Muscle of arm (tissue), 1 donor: ENCODE measurements at regions not wholly inside any gene's neighbourhood (a gene's known extent, or its start where the extent isn't known, plus 50 kb on each side); places are given as distances from the start of the nearest gene placed in this dataset.
A peak's percentile ranks its signal among the peaks of the same experiment; 100 is the strongest.
"Not testable (repeated sequence)": the region's sequence is repeated elsewhere in the genome, so short reads cannot be mapped to it uniquely, and the experiment has no call there.

Source experiments
- DNase-seq: peaks from one replicate; pipeline ENCODE4 v3.0.0-alpha.2; 2013

DNA sequence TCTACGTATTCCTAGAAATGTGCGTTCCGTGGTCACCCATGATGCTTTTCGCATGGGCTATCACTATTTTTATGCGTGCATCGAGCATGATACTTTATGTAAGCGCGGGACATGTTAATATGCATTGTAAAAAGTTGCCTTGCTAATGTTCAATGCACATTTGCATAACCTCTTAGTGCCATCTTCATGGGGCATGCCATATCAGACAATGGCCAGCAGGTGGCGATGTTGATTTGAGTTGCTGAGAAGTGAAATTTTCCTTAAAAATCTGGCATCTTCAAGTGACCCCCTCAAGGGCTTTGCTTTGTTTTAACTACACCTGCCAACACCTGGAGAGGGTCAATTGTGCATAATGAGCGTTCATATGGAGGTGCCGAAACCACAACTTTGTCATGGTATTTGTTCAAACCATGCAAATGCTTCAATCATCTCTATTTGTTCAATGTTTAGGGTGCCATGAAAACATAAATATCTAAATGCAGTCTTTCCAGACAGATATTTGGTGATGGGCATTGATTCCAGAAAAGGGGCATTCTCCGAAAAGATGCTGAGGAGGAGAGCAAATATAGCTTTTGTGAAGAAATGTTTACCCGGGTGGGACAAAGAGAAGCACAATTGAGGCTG lies 833.9 kb upstream of the PRKX start:
- DNase-seq = peak; percentile 52

DNA sequence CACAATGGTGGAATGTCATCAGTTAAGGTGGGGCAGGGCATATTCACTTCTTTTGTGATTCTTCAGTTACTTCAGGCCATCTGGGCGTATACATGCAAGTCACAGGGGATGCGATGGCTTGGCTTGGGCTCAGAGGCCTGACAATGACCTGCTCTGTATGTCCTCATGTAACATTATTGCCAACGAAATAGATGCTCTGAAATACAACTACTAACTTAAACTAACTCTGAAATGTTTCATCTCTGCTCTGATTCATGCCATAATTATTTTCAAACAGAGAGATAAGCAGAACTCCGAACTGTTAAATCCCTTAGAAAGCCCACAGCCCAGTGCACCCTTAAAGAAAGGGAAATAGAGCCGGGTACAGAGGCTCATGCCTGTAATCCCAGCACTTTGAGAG lies 832.7 kb upstream of the PRKX start:
- not testable (repeated sequence) for DNase-seq

DNA sequence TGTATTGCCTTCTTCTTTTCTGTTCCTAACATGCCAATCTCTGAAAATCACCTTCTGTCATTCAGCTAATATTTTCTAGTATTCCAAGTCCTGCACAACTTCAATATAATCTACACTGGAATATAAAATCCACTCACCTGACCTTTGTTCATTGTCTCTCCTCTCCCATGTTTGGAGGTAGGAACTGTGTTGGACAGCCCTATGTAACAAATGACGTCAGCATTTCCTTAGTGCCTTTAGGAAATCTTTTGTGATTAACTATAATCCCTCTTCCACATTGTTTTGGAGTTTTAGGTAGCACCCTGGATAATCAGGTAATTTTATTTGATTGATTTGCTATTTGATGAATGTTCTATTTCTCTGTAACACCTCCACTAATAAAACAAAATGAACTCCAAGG lies 814.8 kb upstream of the PRKX start:
- no peak for DNase-seq

DNA sequence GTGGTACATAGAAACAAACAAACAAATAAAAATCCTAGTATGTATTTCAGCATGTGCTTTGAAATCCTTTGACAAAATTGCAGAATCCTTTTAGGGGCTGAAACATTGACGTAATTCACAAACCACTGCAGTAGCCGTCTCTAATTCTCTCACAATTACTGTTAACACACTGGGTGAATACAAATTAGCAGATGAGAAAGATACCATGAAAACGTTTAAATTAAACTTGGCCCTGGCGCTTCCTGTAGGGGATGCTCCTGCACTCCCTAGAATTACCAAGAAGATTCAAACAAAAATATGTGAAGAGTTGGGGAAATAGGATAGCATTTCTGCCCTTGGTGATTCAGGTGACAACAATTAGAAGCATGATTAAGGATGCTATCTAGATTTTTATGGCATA lies 772.5 kb upstream of the PRKX start:
- DNase-seq = no peak

DNA sequence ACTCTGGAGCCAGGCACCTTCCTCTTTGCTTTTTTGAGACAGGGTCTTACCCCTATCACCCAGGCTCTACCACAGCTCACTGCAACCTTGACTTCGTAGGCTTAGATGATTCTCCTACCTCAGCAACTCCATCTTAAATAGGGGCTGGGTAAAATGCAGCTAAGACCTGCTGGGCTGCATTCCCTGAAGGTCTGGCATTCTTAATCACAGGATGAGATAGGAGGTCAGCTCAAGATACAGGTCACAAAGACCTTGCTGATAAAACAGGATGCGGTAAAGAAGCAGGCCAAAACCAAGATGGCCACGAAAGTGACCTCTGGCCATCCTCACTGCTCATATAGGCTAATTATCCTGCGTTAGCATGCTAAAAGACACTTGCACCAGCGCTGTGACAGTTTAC lies 770.8 kb upstream of the PRKX start:
- DNase-seq = no peak

DNA sequence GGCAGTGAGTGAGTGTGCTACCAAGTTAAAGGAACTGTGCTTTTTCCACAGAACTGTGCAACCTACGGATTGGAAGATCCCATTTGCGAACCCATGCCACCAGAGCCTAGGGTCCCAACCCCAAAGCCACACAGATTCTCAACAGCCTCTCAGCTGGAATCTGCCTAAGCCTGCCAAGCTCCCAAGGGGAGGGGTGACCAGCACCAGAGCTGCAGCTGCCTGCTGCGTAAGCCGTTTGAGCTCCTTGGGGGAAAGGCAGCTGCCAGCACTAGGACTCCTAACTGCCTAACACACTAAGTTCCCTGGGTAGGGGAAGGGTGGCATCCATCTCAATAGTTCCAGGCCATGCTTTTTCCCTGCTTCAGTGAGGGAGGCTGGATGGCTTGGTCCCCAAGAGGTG lies 738.1 kb upstream of the PRKX start:
- no peak for DNase-seq

DNA sequence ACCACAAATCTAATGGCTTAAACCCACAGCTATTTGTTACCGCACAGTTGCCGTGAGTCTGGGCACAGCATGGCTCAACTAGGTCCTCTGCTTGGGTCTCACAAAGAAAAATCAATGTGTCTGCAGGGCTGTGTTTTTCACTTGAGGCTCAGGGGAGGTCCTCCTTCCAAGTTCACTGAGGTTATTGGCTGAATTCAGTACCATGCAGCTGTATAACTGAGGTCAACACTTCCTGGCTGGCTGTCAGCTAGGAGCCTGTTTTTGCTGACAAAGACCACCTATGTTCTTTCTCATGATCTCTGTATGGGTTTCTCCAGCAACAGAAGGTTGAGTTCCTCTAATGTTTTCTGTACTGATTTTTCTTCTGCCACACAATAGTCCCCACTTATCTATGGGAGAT lies 736.7 kb upstream of the PRKX start:
- no peak for DNase-seq

DNA sequence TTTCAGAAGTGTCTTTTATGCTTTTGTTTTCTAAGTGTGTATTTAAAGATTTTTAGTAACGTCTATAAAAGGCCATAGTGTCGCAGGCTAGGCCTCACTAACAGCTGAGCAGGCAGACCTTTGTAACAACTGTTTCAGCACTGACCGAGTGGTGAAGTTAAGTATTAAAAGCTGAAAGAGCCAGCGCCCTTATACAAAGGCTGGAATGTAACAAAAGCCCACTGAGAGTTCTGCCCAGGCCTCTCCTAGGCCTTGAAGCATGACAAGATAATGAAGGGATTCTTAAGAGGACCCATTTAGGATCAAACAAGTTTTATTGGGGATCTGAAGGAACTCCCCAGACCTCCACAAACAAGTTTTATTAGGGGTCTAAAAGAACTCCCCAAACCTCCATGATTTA lies 722.5 kb upstream of the PRKX start:
- no peak for DNase-seq

DNA sequence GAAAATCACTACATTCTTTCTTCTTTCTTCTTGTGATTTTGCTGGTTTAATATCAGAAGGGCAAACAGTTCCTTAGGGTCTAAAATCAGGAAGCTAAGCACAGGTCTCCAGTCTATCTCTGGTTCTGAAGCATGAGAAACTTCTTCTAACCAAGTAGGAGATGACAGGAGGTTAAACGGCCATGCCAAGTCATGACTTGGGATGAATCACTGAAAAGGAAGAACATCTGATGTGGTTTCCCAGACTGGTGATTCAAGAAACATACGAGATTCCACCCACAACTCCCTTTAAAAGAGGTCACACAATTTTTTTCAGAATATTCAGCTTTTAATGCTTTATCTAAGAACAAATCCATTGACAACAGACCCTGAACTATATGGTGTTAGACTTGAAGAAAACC lies 684.0 kb upstream of the PRKX start:
- DNase-seq = no peak

DNA sequence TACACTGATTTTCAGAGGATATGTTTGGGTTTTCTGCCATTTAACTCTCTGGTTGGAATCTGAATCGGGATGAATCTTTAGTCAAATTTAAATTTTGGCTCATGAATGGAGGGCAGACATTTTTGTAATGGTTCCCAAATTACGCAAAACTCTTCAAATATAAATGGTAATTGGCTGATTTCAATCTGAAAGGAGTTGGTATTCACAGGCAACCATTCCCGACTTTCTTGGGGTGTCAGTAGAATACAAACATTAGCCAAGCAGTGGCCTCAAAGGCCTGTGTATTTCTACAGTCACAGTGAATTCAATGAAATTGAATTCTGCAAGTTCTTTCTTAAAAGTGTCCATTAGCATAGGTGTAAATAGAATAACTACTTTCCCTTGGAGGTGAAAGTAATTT lies 668.8 kb upstream of the PRKX start:
- DNase-seq = no peak

DNA sequence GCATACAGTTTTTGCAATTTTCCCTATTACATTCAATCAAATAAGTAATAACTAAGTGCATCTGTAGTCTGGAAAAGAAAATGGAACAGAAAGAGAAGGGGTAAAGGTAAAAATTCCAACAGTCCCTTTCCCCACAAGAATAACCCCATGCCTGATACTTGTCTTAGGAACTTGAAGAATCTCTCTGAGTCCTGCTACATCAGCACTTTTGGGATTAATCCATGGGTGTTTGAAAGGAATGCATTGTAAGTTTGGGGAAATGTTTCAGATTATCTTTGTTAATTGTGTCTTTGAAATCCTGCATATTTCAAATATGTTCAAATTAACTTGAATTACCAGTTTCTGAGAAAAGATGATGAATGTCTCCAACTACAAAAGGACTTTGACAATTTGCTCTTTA lies 667.3 kb upstream of the PRKX start:
- no peak for DNase-seq

DNA sequence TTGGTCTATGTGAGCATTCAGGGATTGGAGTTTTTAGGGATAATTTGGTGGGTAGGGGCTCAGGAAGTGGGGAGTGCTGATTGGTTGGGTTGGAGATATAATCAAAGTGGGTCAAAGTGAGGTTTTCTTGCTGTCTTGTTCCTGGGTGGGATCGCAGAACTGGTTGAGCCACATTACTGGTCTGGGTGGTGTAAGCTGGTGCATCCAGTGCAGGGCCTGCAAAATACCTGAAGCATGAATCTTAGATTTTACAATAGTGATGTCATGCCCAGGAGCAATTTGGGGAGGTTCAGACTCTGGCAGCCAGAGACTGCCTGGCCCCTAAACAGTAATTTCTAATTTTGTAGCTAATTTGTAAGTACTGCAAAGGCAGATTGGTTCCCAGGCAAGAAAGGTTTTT lies 665.6 kb upstream of the PRKX start:
- DNase-seq = no peak

DNA sequence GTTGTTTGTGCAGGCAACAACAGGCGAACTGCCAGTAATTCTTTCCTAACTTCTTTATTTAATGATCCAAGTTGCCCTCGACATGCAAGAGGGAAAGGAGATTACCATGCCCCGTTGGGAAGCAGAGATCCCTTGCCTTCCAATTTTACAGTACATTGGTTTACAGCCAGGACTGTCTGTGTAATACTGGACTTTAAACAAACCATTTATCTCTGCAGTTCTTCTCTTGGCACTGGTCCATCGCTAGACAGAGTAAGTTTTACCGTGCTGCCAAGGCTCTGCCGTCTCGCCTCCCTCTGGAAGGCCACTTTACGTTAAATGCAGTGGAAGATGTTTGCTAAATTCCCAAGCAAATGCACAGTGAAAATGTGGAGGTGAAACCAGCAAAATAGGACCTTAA lies 660.3 kb upstream of the PRKX start:
- DNase-seq = no peak

DNA sequence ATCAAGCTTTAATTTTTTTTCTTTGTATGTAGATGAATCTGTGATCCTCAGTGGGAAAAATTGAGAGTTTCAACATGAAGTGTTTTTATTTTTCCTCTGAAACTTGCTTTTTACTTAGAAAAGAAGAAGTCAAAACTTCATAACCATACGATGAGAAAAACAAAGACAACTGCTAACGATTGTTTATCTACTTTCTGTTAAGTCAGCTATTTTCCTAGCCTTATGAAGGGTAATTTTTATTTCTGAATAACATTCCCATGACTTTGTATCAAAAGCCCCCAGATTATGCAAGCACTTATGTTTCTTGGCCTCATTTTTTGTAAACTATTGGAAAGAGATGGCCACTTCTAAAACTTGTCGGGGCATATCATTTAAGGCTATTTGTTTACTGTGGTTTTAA lies 645.1 kb upstream of the PRKX start:
- no peak for DNase-seq

DNA sequence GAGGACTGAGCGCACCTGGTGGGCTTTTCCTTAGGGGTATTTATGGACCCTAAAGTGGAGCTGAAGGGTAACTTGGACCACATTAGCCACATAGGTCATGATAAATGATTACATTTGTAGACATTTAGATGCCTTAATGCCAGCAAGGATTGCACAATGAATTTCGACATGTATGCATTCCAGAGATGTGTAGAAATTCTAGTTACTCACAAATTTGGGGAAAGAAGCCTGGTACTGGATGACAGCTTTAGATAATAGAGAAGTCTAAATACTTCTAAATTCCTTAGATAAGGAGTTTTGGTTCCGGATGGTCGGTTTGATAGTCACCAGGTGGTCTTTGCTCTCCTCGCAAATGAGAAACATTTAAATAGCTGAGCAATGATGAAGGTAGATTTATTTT lies 609.5 kb upstream of the PRKX start:
- DNase-seq = no peak

DNA sequence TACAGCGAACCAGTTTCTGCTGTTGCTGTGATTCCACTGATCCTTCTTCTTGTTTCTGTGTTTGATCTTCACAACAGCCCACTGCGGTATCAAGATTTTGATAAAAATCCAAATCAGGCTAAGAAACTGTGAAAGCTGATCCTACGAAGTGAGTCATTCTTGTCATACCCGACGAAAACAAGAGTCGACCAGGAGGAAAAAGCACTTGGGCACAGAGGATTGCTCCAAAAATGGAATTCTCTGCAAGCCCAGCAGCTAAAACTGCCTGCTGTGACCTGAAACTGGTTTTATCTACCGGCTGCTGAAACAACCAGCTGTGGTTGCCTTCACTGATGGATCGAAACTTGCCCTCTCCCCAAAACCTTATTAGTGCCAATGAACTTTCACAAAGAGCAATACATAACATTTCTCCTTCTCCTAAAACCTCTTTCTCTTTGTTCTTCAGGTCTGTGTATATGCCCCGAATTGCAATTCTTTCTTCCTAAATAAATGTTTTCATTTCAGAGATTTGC lies 607.0 kb upstream of the PRKX start:
- no peak for DNase-seq

DNA sequence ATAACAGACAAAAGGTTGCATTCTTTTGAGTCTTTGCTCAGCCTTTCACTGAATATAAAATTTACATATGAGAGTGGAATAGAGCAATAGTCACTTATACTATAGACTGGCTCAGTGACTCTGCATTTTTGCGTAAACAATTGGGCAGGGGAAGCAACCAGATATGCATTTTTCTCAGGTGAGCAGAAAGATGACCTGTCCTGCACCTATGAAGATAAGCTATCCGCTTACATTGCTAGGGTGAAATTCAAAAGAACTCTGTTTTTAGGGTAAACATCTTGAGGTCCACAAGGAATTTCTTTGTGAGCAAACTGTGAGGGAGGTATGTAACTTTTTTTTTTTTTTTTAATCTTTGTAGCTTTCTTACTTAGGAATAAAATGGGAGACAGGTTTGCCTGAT lies 602.4 kb upstream of the PRKX start:
- DNase-seq = no peak

DNA sequence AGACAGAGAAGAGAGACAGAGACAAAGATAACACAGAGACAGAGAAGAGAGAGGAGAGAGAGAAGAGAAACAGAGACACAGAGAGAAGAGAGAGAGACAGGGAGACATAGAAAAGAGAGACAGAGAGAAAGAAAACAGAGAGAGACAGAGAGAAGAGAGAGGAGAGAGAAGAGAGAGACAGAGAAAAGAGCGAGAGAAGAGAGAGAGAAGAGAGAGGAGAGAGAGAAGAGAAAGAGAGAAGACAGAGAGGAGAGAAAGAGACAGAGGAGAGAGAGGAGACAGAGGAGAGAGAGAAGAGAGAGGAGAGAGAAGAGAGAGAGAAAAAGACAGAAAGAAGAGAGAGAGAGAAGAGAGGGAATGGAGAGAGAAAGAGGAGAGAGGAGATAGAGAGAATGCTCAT lies 601.1 kb upstream of the PRKX start:
- DNase-seq = no peak

DNA sequence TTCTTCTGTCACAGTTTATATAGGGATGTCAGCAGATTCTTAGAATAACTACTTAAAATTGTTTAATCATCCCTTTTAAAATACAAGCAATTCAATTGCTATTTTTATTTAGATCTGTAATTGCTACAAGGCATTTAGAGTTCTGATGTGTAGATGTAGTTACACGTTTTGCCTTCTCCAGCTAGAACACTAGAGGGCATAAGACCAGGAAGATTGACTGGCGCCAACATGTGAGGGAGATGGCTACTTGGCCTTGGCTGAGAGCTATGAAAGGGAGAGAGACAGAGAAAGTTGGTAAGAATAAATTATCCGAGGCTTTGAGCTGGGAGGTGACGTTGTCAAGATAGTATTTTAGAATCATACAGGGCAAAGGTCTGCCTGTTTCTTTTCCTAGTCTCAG lies 563.7 kb upstream of the PRKX start:
- DNase-seq = no peak

DNA sequence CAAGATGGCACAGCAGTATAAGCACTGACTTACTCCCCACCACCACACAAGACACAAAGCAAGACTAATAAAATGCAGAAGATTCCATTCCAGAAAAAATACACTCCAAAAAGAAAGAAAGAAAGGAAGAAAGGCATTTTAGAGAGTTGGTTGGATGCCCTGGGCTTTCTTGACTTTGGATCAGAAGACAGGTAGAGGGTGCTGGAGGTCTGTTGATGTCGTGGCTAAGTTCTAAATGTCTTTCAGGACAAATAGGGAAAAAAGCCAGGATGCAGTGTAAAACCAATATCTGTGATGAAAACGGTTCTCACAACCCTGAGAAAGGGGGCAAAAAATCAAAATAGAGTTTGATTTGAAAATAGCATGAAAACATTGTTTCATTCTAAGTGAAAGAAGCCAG lies 555.2 kb upstream of the PRKX start:
- no peak for DNase-seq

DNA sequence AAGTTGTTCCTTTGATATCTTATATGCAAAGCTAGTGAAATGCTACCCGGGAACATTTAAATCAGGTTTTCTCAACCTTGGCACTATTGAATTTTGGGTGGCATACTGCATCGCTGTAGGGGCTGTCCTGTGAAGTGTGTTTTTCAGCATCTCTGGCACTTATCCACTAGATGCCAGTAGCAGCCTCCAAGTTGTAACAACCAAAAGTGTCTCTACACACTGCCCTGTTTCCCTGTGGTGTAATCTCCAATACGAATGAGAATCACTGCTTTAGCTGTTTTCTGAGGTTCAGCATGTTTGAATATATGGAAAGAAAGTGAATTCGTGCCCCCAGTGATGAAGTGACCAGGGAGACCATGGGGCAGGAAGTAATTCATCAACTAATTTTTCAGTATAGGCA lies 551.6 kb upstream of the PRKX start:
- no peak for DNase-seq

DNA sequence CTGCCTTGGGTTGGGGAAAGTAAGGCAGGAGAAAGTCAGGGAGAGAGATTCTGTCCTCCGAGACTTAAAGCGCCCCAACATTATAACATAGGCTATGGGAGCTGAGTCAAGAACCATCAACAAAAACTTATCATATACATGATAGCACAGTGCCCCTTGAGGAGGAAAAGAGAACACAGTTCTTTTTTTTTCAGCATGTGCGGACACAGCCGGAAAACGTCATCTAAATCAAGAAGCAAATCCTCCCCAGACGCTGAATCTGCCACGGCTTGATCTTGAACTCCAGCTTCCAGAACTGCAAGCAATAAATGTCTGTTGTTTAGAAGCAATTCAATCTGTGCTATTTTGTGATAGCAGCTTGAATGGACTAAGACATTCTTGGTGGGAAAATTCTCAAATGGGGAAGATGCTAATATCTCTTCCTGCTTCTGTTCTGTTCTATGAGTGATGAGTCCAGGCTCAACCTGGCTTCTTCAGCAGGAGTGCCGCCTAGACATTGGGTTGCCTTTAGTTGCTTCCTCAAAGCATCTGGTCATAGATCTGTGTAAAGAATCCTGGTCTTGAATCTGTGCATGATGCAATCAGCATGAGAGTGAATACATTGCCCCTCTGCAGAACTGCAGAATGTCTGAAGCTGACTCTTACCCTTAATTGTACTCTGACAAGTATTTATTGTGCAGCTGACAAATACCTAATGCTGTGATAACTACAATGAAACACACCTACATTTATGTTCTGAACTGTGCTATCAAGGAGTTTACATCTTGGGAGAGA lies 549.8 kb upstream of the PRKX start:
- no peak for DNase-seq

DNA sequence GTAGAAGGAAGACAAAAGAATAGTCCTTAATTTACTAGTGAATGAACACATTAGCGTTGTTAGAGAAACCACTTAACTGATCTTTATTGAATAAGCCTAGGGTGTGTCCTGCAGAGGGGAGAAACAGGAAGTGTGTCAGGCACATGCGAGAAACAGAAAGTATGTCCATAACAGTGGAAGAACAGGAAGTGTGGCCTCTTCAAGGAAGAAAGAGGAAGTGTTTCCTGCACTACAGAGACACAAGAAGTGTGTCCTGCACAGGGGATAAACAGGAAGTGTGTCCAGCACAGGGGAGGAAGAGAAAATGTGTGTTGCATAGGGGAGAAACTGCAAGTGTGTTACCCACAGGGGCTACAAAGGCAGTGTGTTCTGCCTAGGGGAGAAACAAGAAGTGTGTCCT lies 539.6 kb upstream of the PRKX start:
- no peak for DNase-seq

DNA sequence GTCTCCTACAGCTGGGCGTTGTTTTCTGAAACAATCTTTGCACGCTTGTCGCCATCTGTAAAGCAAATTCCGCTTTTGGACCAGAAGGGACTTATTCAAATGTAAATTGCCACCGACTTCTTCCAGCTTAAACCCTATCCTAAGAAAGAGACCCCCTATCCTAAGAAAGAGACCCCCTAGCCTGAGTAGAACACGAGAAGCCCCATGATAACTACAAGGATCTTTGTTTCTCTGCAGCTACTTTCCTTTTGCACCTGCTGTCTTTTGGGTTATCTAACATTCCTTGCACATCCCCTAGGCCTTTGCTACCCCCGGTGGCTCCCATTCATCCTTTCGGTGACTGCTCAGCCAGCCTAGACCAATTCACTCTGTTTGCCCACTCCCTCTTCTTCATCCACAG lies 536.0 kb upstream of the PRKX start:
- DNase-seq = no peak
